SK-N-SH (cell line): ENCODE measurements at regions not wholly inside any gene's neighbourhood (a gene's known extent, or its start where the extent isn't known, plus 50 kb on each side); places are given as distances from the start of the nearest gene placed in this dataset.

Experiments
- CTCF ChIA-PET: fragments of 300-600, 350-600 bp; formaldehyde crosslinking; extraction: SDS; loops from one replicate; lab custom pipeline; 2021; lab: Yijun Ruan, JAX
- POLR2A ChIA-PET: fragments of 350-600 bp; sonication (Branson Sonifier 250); formaldehyde crosslinking; extraction: SDS; loops from one replicate; lab custom pipeline; 2020; ENCODE audit warnings: antibody characterized with exemption, inconsistent platforms; lab: Yijun Ruan, JAX
- DNase-seq: peaks from one replicate; pipeline ENCODE4 v3.0.0; 2012
- H2AFZ ChIP-seq: fragments of 200-600 bp; sonication (generic); 2 replicates; pipeline ENCODE4 v1.8.1; 2016; ENCODE audit warnings: antibody characterized with exemption, mild to moderate bottlenecking, low read depth
- H3F3A ChIP-seq: fragments of 200-600 bp; sonication (generic); replicated peaks from 2 replicates; pipeline ENCODE3; 2016; ENCODE audit warnings: antibody characterized with exemption, mild to moderate bottlenecking; ENCODE audit not compliant: insufficient read depth
- H3K27ac ChIP-seq, 2 experiments: fragments of 200-500 bp in 1 of 2; fragments of 200-600 bp in 1 of 2; sonication (Bioruptor generic) in 1 of 2; sonication (generic), shearing (Covaris generic) in 1 of 2; 2 replicates each; pipeline versions ENCODE4 v1.5.1 to v1.6.1; 2014 to 2016; ENCODE audit warnings: low read depth in 2 of 2, inconsistent platforms in 1 of 2, low read length in 1 of 2, mild to moderate bottlenecking in 1 of 2, mixed read lengths in 1 of 2
- H3K27me3 ChIP-seq: fragments of 200-600 bp; sonication (generic), shearing (Covaris generic); 2 replicates; pipeline ENCODE4 v1.6.1; 2016; ENCODE audit warnings: mixed run types; ENCODE audit not compliant: insufficient read depth
- H3K36me3 ChIP-seq, 2 experiments: fragments of 200-500 bp in 1 of 2; fragments of 200-600 bp in 1 of 2; sonication (Bioruptor generic) in 1 of 2; sonication (generic) in 1 of 2; replicated peaks in 1 of 2; 2 replicates each; pipeline versions ENCODE3 to v1.5.1; 2014 to 2016; ENCODE audit warnings: low read length in 1 of 2, mild to moderate bottlenecking in 1 of 2; ENCODE audit not compliant: insufficient read depth in 2 of 2, control insufficient read depth in 1 of 2
- H3K4me1 ChIP-seq, 2 experiments: fragments of 200-500 bp in 1 of 2; fragments of 200-600 bp in 1 of 2; sonication (Bioruptor generic) in 1 of 2; sonication (generic), shearing (Covaris generic) in 1 of 2; 2 replicates each; pipeline versions ENCODE4 v1.5.1 to v1.6.1; 2014 to 2016; ENCODE audit warnings: low read depth in 1 of 2, low read length in 1 of 2, mixed run types in 1 of 2; ENCODE audit not compliant: insufficient read depth in 2 of 2, control insufficient read depth in 1 of 2
- H3K4me2 ChIP-seq: fragments of 200-600 bp; sonication (generic), shearing (Covaris generic); 2 replicates; pipeline ENCODE4 v1.6.1; 2017; ENCODE audit warnings: mixed run types
- H3K4me3 ChIP-seq, 2 experiments: fragments of 200-500 bp in 1 of 2; fragments of 200-600 bp in 1 of 2; sonication (Bioruptor generic) in 1 of 2; sonication (generic), shearing (Covaris generic) in 1 of 2; 2 replicates each; pipeline versions ENCODE4 v1.5.1 to v1.8.1; 2014 to 2016; ENCODE audit warnings: low read depth in 2 of 2, inconsistent platforms in 1 of 2, low read length in 1 of 2, mild to moderate bottlenecking in 1 of 2, mixed read lengths in 1 of 2, moderate library complexity in 1 of 2
- H3K79me2 ChIP-seq: fragments of 200-600 bp; sonication (generic); 2 replicates; pipeline ENCODE4 v1.8.1; 2017; ENCODE audit warnings: mild to moderate bottlenecking; ENCODE audit not compliant: insufficient read depth
- H3K9ac ChIP-seq: fragments of 200-600 bp; sonication (generic); 2 replicates; pipeline ENCODE4 v1.6.1; 2017; ENCODE audit warnings: mixed run types
- H3K9me2 ChIP-seq: fragments of 200-600 bp; sonication (generic); 2 replicates; pipeline ENCODE4 v1.6.1; 2017; ENCODE audit warnings: mixed run types
- H3K9me3 ChIP-seq: fragments of 200-600 bp; sonication (generic); 2 replicates; pipeline ENCODE4 v1.6.1; 2017; ENCODE audit warnings: mixed run types, mild to moderate bottlenecking, moderate library complexity
- H4K20me1 ChIP-seq: fragments of 200-600 bp; sonication (generic); 2 replicates; pipeline ENCODE4 v1.6.1; 2017; ENCODE audit warnings: mild to moderate bottlenecking, mixed run types; ENCODE audit not compliant: insufficient read depth
- CHD2 ChIP-seq: fragments of 150-350 bp; IDR thresholded peaks from 2 replicates; pipeline ENCODE4 v1.6.1; 2018; ENCODE audit warnings: low read length; ENCODE audit not compliant: partially characterized antibody
- ELF1 ChIP-seq: IDR thresholded peaks from 2 replicates; pipeline ENCODE4 v1.4.0; 2012
- EP300 ChIP-seq, 2 experiments: IDR thresholded peaks; 2 replicates each; pipeline versions ENCODE4 v1.4.0 to v1.6.1; 2012; ENCODE audit warnings: borderline replicate concordance in 1 of 2, low read depth in 1 of 2, low read length in 1 of 2
- EZH2phosphoT487 ChIP-seq: fragments of 200-600 bp; sonication (generic); IDR thresholded peaks from 2 replicates; pipeline ENCODE4 v1.6.1; 2017; ENCODE audit warnings: low read depth, mixed run types, mild to moderate bottlenecking, antibody characterized with exemption, moderate library complexity, borderline replicate concordance
- FOSL2 ChIP-seq: IDR thresholded peaks from 2 replicates; pipeline ENCODE4 v1.4.0; 2012; ENCODE audit warnings: low read depth, mild to moderate bottlenecking, moderate library complexity, borderline replicate concordance
- FOXJ3 ChIP-seq: sonication (generic); formaldehyde crosslinking; IDR thresholded peaks from 2 replicates; pipeline ENCODE4 v1.5.1; 2020; ENCODE audit warnings: mild to moderate bottlenecking, missing genetic modification reagents
- GATA2 ChIP-seq: sonication (generic); formaldehyde crosslinking; IDR thresholded peaks from 2 replicates; pipeline ENCODE4 v1.5.0; 2020; ENCODE audit warnings: mild to moderate bottlenecking, missing genetic modification reagents
- JUND ChIP-seq: IDR thresholded peaks from 2 replicates; pipeline ENCODE4 v1.4.0; 2012
- MEF2A ChIP-seq: IDR thresholded peaks from 2 replicates; pipeline ENCODE4 v1.4.0; 2012; ENCODE audit warnings: low read depth, borderline replicate concordance
- NRF1 ChIP-seq: IDR thresholded peaks from 2 replicates; pipeline ENCODE4 v1.6.1; 2012; ENCODE audit warnings: low read depth, mild to moderate bottlenecking, low read length
- POLR2AphosphoS5 ChIP-seq: IDR thresholded peaks from 2 replicates; pipeline ENCODE4 v1.6.1; 2012; ENCODE audit warnings: low read depth, low read length
- RXRA ChIP-seq: IDR thresholded peaks from 2 replicates; pipeline ENCODE4 v1.4.0; 2012; ENCODE audit warnings: low read depth, mild to moderate bottlenecking, borderline replicate concordance
- SMC3 ChIP-seq: IDR thresholded peaks from 2 replicates; pipeline ENCODE4 v1.6.1; 2012; ENCODE audit warnings: low read depth, low read length, improper control_type of control experiment
- TAF1 ChIP-seq: IDR thresholded peaks from 2 replicates; pipeline ENCODE4 v1.6.1; 2012; ENCODE audit warnings: low read depth, mild to moderate bottlenecking, low read length, moderate library complexity, borderline replicate concordance
- WGBS: methylation state at CpG from one replicate; pipeline ENCODE4 v1.1.6; 2017; ENCODE audit warnings: low lambda C conversion rate; 5-methylcytosine and 5-hydroxymethylcytosine counted together
- TF ChIP-seq, protein P1 (sequence below): fragments of 150-350 bp; IDR thresholded peaks from 2 replicates; pipeline ENCODE4 v1.6.1; 2017; ENCODE audit warnings: antibody characterized with exemption, low read length, low read depth, borderline replicate concordance
- TF ChIP-seq, protein P2 (sequence below): IDR thresholded peaks from 2 replicates; pipeline ENCODE4 v1.4.0; 2012; ENCODE audit warnings: low read depth
- TF ChIP-seq, protein P3 (sequence below): IDR thresholded peaks from 2 replicates; pipeline ENCODE4; 2012
- TF ChIP-seq, protein P4 (sequence below): IDR thresholded peaks from 2 replicates; pipeline ENCODE4 v1.6.1; 2012; ENCODE audit warnings: mild to moderate bottlenecking, low read depth, low read length, moderate library complexity

DNA sequence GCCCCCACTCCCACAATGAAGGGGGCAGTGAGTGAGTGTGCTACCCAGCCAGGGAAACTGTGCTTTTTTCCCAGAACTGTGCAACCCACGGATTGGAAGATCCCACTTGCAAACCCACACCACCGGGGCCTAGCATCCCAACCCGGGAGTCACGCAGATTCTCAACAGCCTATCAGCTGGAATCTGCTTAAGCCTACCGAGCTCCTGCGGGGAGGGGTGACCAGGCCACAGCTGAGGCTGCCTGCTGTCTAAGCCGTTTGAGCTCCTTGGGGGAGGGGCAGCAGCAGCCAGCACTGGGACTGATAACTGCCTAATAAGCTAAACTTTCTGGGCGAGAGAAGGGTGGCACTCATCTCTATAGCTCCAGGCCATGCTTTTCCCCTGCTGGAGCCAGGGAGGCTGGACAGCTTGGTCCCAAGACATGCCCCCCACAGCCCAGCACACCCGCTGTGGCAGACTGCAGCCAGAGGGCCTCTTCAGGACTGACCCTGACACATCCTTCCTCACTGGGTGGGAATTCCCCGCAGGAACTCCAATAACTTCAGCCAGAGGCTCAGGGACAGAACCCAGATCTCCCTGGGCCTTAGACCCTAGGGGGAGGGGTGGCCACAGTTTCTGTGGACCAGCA lies 161.3 kb upstream of the MAGEB18 start:
- H3K27me3 ChIP-seq, result no peaks in the 10 kb centered on the region
- no peaks in the 10 kb centered on the region; a peak in 1 of 4 replicates for H3K4me1 ChIP-seq
- no peaks in the 10 kb centered on the region for H3K9me2 ChIP-seq
- no peak overlapping the region for H3K4me2 ChIP-seq
- WGBS, result no CpG with 5 or more reads among the region's 10 CpGs
- TF ChIP-seq CHD2, result no peak
- TF ChIP-seq TAF1, result no peak
- no peak for TF ChIP-seq GATA2
- TF ChIP-seq NRF1, result no peak
- no peak for TF ChIP-seq MEF2A
- TF ChIP-seq, protein P1, sequence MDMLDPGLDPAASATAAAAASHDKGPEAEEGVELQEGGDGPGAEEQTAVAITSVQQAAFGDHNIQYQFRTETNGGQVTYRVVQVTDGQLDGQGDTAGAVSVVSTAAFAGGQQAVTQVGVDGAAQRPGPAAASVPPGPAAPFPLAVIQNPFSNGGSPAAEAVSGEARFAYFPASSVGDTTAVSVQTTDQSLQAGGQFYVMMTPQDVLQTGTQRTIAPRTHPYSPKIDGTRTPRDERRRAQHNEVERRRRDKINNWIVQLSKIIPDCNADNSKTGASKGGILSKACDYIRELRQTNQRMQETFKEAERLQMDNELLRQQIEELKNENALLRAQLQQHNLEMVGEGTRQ, result no peak
- no peak for TF ChIP-seq RXRA
- TF ChIP-seq, protein P2, sequence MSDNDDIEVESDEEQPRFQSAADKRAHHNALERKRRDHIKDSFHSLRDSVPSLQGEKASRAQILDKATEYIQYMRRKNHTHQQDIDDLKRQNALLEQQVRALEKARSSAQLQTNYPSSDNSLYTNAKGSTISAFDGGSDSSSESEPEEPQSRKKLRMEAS, result no peak
- no peak for TF ChIP-seq EP300 (IDR thresholded peaks at IDR 0.05; ENCODE audit: borderline replicate concordance in 1 of 2, low read depth in 1 of 2, low read length in 1 of 2)
- TF ChIP-seq, protein P3, sequence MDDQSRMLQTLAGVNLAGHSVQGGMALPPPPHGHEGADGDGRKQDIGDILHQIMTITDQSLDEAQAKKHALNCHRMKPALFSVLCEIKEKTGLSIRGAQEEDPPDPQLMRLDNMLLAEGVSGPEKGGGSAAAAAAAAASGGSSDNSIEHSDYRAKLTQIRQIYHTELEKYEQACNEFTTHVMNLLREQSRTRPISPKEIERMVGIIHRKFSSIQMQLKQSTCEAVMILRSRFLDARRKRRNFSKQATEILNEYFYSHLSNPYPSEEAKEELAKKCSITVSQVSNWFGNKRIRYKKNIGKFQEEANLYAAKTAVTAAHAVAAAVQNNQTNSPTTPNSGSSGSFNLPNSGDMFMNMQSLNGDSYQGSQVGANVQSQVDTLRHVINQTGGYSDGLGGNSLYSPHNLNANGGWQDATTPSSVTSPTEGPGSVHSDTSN, result no peak
- TF ChIP-seq FOXJ3, result no peak
- no peak for TF ChIP-seq SMC3
- no peak for TF ChIP-seq ELF1
- no peak for TF ChIP-seq FOSL2
- TF ChIP-seq EZH2phosphoT487, result no peak
- TF ChIP-seq POLR2AphosphoS5, result no peak
- TF ChIP-seq, protein P4, sequence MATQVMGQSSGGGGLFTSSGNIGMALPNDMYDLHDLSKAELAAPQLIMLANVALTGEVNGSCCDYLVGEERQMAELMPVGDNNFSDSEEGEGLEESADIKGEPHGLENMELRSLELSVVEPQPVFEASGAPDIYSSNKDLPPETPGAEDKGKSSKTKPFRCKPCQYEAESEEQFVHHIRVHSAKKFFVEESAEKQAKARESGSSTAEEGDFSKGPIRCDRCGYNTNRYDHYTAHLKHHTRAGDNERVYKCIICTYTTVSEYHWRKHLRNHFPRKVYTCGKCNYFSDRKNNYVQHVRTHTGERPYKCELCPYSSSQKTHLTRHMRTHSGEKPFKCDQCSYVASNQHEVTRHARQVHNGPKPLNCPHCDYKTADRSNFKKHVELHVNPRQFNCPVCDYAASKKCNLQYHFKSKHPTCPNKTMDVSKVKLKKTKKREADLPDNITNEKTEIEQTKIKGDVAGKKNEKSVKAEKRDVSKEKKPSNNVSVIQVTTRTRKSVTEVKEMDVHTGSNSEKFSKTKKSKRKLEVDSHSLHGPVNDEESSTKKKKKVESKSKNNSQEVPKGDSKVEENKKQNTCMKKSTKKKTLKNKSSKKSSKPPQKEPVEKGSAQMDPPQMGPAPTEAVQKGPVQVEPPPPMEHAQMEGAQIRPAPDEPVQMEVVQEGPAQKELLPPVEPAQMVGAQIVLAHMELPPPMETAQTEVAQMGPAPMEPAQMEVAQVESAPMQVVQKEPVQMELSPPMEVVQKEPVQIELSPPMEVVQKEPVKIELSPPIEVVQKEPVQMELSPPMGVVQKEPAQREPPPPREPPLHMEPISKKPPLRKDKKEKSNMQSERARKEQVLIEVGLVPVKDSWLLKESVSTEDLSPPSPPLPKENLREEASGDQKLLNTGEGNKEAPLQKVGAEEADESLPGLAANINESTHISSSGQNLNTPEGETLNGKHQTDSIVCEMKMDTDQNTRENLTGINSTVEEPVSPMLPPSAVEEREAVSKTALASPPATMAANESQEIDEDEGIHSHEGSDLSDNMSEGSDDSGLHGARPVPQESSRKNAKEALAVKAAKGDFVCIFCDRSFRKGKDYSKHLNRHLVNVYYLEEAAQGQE, result no peak
- no peak for TF ChIP-seq JUND
- no peak overlapping the region for H2AFZ ChIP-seq
- no peak overlapping the region for H3K27ac ChIP-seq
- no peaks in the 10 kb centered on the region for H3K79me2 ChIP-seq
- CTCF ChIA-PET, result interaction anchor here (1.1 kb wide), 1 partner anchor 9 kb away, joined by 3 read pairs; no protein-coding TSS in a partner anchor
- no peak for DNase-seq
- H3K9ac ChIP-seq, result no peak overlapping the region
- H3K4me3 ChIP-seq, result no peak overlapping the region
- no peaks in the 10 kb centered on the region for H4K20me1 ChIP-seq
- POLR2A ChIA-PET, result no interaction called here
- no peaks in the 10 kb centered on the region for H3K36me3 ChIP-seq
- H3K9me3 ChIP-seq, result no peaks in the 10 kb centered on the region
- H3F3A ChIP-seq, result no peaks in the 10 kb centered on the region
